ENCODE measurements at regions not wholly inside any gene's neighbourhood (a gene's known extent, or its start where the extent isn't known, plus 50 kb on each side); places are given as distances from the start of the nearest gene placed in this dataset.

DNA sequence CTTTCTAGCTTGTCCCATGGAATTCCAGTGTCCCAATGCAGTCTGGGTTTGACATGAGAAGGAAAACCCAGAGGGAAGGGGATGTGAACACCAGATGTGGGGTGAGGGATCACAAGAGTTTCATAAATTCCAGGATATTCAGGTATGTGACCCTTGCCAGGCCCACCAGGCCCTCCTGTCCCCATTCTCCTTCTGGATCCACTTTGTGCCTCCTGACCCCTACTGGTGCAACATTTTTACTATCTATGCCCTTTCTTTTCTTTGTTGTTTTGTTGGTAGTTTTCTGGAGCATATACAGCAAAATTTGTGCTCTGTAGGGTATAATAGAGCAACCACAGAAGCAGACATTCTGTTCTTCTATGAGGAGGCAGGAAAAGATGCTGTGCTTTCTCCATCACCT, 597.0 kb upstream of the GRAMD2B start:
- TF ChIP-seq, protein P1, sequence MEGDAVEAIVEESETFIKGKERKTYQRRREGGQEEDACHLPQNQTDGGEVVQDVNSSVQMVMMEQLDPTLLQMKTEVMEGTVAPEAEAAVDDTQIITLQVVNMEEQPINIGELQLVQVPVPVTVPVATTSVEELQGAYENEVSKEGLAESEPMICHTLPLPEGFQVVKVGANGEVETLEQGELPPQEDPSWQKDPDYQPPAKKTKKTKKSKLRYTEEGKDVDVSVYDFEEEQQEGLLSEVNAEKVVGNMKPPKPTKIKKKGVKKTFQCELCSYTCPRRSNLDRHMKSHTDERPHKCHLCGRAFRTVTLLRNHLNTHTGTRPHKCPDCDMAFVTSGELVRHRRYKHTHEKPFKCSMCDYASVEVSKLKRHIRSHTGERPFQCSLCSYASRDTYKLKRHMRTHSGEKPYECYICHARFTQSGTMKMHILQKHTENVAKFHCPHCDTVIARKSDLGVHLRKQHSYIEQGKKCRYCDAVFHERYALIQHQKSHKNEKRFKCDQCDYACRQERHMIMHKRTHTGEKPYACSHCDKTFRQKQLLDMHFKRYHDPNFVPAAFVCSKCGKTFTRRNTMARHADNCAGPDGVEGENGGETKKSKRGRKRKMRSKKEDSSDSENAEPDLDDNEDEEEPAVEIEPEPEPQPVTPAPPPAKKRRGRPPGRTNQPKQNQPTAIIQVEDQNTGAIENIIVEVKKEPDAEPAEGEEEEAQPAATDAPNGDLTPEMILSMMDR (conservative IDR thresholded peaks at IDR 0.05; ENCODE audit: low read depth, low read length), result no peak
- no peak for TF ChIP-seq EZH2 (IDR thresholded peaks at IDR 0.05; ENCODE audit: low read length, unreplicated experiment)
